Adrenal gland (tissue), 5 donors: ENCODE measurements at regions not wholly inside any gene's neighbourhood (a gene's known extent, or its start where the extent isn't known, plus 50 kb on each side); places are given as distances from the start of the nearest gene placed in this dataset.

Source experiments
- CTCF ChIP-seq, 6 experiments: fragments of 450-650 bp in 4 of 6; fragments of 200-600 bp in 2 of 6; sonication (generic) in 1 of 6; IDR thresholded peaks; 1 replicate in 5 of 6; 2 replicates in 1 of 6; pipeline versions ENCODE4 v1.5.1 to v1.8.0; 2016 to 2021; ENCODE audit warnings: antibody characterized with exemption in 6 of 6, mild to moderate bottlenecking in 2 of 6, moderate library complexity in 1 of 6
- POLR2A ChIP-seq, 2 donors: fragments of 450-650 bp; IDR thresholded peaks; one replicate each; pipeline ENCODE4 v1.6.1; 2017; ENCODE audit warnings: antibody characterized with exemption in 2 of 2, mild to moderate bottlenecking in 2 of 2, moderate library complexity in 1 of 2
- donor health status: DM: no; HTN: no; CAD: no.

GRCh38 chr5:93071710-93072109 is 509.3 kb downstream of the NR2F1-AS1 start:
- TF ChIP-seq CTCF (IDR thresholded peaks at IDR 0.05) (no peak), POLR2A (IDR thresholded peaks at IDR 0.05) (no peak)
